OCI-LY7 (cell line): ENCODE measurements at regions not wholly inside any gene's neighbourhood (a gene's known extent, or its start where the extent isn't known, plus 50 kb on each side); places are given as distances from the start of the nearest gene placed in this dataset.

Experiments
- BruUV-seq: library from RNA; stranded (reverse); fragments of 400-500 nt; replicated peaks from 2 replicates; lab custom pipeline; 2021; lab: Mats Ljungman, UMichigan
- CTCF ChIA-PET: fragments of 300-600 bp; sonication (Branson Sonifier 250); formaldehyde crosslinking; loops from one replicate; lab custom pipeline; 2022; ENCODE audit warnings: antibody characterized with exemption; ENCODE audit not compliant: unreplicated experiment; lab: Charles Lee
- POLR2A ChIA-PET: fragments of 300-600 bp; sonication (Branson Sonifier 250); formaldehyde crosslinking; loops from one replicate; lab custom pipeline; 2022; ENCODE audit warnings: antibody characterized with exemption; lab: Charles Lee
- DNase-seq: peaks from one replicate; pipeline ENCODE4 v3.0.0-alpha.2; 2015; ENCODE audit warnings: low spot score
- H2AFZ ChIP-seq: fragments of 200-600 bp; sonication (generic), shearing (Covaris generic); 2 replicates; pipeline ENCODE4 v1.6.1; 2014; ENCODE audit warnings: mild to moderate bottlenecking, antibody characterized with exemption, low read length, moderate library complexity
- H3K27ac ChIP-seq: fragments of 200-600 bp; sonication (generic); 2 replicates; pipeline ENCODE4 v1.5.1; 2014; ENCODE audit warnings: mixed run types, low read depth, mild to moderate bottlenecking, moderate library complexity, low read length, inconsistent platforms; ENCODE audit not compliant: poor library complexity, severe bottlenecking
- H3K36me3 ChIP-seq: fragments of 200-600 bp; sonication (generic); 2 replicates; pipeline ENCODE4 v1.6.1; 2014; ENCODE audit warnings: mild to moderate bottlenecking, antibody characterized with exemption, low read length, moderate library complexity, mixed read lengths; ENCODE audit not compliant: insufficient read depth
- H3K4me1 ChIP-seq: fragments of 200-600 bp; sonication (generic); 2 replicates; pipeline ENCODE4 v1.5.1; 2014; ENCODE audit warnings: mild to moderate bottlenecking, low read length; ENCODE audit not compliant: insufficient read depth, poor library complexity, severe bottlenecking
- H3K4me2 ChIP-seq: fragments of 200-600 bp; sonication (generic); 2 replicates; pipeline ENCODE4 v1.6.1; 2014; ENCODE audit warnings: mild to moderate bottlenecking, low read length
- H3K4me3 ChIP-seq: fragments of 200-600 bp; sonication (generic); 2 replicates; pipeline ENCODE4 v1.5.1; 2014; ENCODE audit warnings: mild to moderate bottlenecking, low read depth, low read length; ENCODE audit not compliant: poor library complexity, severe bottlenecking
- H3K79me2 ChIP-seq: fragments of 200-600 bp; sonication (generic); 2 replicates; pipeline ENCODE4 v1.6.1; 2016; ENCODE audit warnings: low read depth, mild to moderate bottlenecking, low read length, moderate library complexity, mixed read lengths; ENCODE audit not compliant: insufficient read depth
- H3K9me2 ChIP-seq: fragments of 200-600 bp; sonication (generic); 2 replicates; pipeline ENCODE4 v1.6.1; 2016; ENCODE audit warnings: mild to moderate bottlenecking, low read length, mixed read lengths; ENCODE audit not compliant: insufficient read depth
- H3K9me3 ChIP-seq: fragments of 200-600 bp; sonication (generic); 2 replicates; pipeline ENCODE4 v1.6.1; 2014; ENCODE audit warnings: mild to moderate bottlenecking, mixed run types, low read length, mixed read lengths
- H4K20me1 ChIP-seq: fragments of 200-600 bp; sonication (generic); 2 replicates; pipeline ENCODE4 v1.6.1; 2014; ENCODE audit warnings: mild to moderate bottlenecking, antibody characterized with exemption, low read length, moderate library complexity, mixed read lengths; ENCODE audit not compliant: insufficient read depth
- EZH2phosphoT487 ChIP-seq: fragments of 200-600 bp; sonication (generic); IDR thresholded peaks from 2 replicates; pipeline ENCODE4 v1.6.1; 2018; ENCODE audit warnings: low read depth, borderline replicate concordance, mild to moderate bottlenecking, mixed run types, antibody characterized with exemption, low read length, moderate library complexity, mixed read lengths
- intact Hi-C: fragments of 100-400 bp; cut with micrococcal nuclease; formaldehyde crosslinking; loops from one replicate; pipeline ENCODE4 v1.10.0; 2022; ENCODE audit not compliant: unreplicated experiment
- TF ChIP-seq, protein P1 (sequence below): fragments of 200-600 bp; sonication (generic); conservative IDR thresholded peaks from 2 replicates; pipeline ENCODE4 v1.5.1; 2014; ENCODE audit warnings: mild to moderate bottlenecking, antibody characterized with exemption, low read length, moderate library complexity, mixed read lengths

DNA sequence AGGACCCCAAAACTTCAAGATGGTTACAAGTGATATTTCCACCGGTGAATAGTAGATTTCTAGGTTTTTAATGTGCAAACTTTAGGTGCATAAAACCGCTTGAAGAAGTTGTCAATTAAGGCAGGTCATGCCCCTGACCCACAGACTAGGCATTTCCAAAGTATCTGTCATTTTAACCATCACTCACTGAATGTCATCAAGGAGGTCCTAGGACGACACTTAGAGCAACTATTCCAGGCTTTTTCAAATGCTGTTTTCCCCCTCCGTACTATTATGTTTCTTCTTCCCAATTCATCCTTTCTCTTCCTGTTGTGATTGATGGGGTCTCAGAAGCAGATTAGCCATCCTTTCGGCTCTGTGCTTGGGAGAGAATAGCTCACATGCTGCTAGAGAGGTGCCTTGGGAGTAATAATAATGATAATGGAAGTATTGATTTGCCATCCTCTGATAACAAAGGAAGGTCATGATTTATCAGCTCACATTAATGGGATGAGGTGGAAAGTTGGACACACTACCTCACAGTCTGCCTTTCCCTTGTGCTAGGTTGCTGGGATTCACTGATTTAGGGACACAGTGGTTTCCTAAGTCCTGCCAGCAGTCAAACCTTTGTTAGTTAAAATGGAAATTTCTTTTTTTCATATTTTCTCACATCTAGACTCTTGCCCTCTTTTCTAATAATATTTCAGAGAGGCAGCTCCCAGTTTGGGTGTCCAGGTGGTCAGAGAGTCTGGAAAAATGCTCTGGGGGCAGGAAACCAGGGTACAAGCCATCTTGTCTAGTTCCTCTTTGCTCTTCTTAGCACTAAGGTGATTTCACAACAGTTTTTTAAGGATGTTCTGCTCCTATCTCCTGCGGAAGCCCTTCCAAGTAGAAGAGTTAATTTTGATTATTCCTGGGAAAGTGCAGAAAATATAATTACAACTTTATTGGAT is 67.0 kb downstream of the PTTG1 start:
- ChIA-PET CTCF (no interaction called here), POLR2A (interaction anchor here (0.5 to 1.4 kb wide), 5 partner anchors 12 to 479 kb away, joined by 3 to 4 read pairs (median 3); no protein-coding TSS in a partner anchor)
- Histone ChIP-seq H3K27ac (no peak overlapping the region), H4K20me1 (no peaks in the 10 kb centered on the region), H3K79me2 (no peaks in the 10 kb centered on the region), H3K4me1 (no peaks in the 10 kb centered on the region), H3K9me2 (no peaks in the 10 kb centered on the region), H3K4me3 (no peak overlapping the region), H3K4me2 (no peak overlapping the region), H3K36me3 (no peaks in the 10 kb centered on the region), H3K9me3 (no peaks in the 10 kb centered on the region), H2AFZ (no peak overlapping the region)
- BruUV-seq: no TSS peak
- intact Hi-C loops: no loop called here
- DNase-seq: no peak
- TF ChIP-seq, protein P1, sequence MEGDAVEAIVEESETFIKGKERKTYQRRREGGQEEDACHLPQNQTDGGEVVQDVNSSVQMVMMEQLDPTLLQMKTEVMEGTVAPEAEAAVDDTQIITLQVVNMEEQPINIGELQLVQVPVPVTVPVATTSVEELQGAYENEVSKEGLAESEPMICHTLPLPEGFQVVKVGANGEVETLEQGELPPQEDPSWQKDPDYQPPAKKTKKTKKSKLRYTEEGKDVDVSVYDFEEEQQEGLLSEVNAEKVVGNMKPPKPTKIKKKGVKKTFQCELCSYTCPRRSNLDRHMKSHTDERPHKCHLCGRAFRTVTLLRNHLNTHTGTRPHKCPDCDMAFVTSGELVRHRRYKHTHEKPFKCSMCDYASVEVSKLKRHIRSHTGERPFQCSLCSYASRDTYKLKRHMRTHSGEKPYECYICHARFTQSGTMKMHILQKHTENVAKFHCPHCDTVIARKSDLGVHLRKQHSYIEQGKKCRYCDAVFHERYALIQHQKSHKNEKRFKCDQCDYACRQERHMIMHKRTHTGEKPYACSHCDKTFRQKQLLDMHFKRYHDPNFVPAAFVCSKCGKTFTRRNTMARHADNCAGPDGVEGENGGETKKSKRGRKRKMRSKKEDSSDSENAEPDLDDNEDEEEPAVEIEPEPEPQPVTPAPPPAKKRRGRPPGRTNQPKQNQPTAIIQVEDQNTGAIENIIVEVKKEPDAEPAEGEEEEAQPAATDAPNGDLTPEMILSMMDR: no peak
- TF ChIP-seq EZH2phosphoT487: no peak

DNA sequence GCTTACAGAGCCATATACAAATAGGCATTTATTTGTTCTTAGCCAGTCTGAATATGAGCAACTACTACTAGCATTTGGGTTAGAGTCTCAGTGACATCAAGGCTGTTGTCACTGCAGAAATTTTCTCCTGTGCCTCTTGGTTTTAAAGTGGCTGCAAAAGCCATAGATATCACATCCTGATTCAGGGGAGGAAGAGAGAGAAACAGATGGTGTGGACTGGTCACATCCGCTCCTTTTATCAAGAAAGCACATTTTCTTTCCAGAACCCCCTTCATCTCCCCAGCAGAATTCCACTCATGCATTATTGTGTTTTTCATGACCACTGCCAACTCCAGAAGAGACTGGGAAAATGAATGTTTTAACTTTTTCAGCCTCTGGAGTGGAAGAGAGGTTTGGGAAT is 69.8 kb downstream of the PTTG1 start:
- Histone ChIP-seq H3K4me2 (no peak overlapping the region), H3K4me1 (no peaks in the 10 kb centered on the region), H3K27ac (no peak overlapping the region), H3K36me3 (no peaks in the 10 kb centered on the region), H3K4me3 (no peak overlapping the region), H3K9me2 (no peaks in the 10 kb centered on the region), H4K20me1 (no peaks in the 10 kb centered on the region), H3K9me3 (no peaks in the 10 kb centered on the region), H2AFZ (no peak overlapping the region), H3K79me2 (no peaks in the 10 kb centered on the region)
- no TSS peak for BruUV-seq
- no peak for DNase-seq
- intact Hi-C loops: no loop called here
- CTCF ChIA-PET: no interaction called here
- POLR2A ChIA-PET: interaction anchor here (1.1 kb wide), 1 partner anchor 73 kb away, joined by 4 read pairs; the partner anchor contains the start of gene SLU7
- no peak for TF ChIP-seq EZH2phosphoT487
- TF ChIP-seq, protein P1: no peak

DNA sequence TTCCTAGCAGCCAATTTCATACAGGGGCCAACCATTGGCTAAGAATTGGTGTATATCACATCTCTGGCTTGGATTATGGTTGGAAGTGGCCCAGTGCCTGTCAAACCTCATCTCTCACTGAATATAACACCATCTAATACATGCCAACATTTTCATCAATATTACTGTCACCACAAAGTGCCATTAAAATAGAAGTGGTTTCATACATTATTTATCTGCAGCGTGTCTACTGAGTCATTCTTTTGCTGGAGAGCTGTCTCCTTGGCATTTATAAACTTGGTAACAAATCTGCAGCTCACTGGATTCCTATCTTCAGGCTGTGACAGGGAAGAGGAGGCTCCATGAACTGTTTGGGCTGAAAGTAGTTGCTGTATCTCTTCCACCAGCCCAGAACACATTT is 70.9 kb downstream of the PTTG1 start:
- H3K79me2 ChIP-seq: no peaks in the 10 kb centered on the region
- no TSS peak for BruUV-seq
- POLR2A ChIA-PET: interaction anchor here (0.6 kb wide), 1 partner anchor 418 kb away, joined by 3 read pairs; no protein-coding TSS in a partner anchor

More for the DNA sequence above, 70.9 kb downstream of the PTTG1 start:
- Histone ChIP-seq H2AFZ (no peak overlapping the region), H3K27ac (no peak overlapping the region), H3K4me1 (no peaks in the 10 kb centered on the region), H3K4me3 (no peak overlapping the region), H3K4me2 (no peak overlapping the region), H3K9me2 (no peaks in the 10 kb centered on the region), H3K9me3 (no peaks in the 10 kb centered on the region), H4K20me1 (no peaks in the 10 kb centered on the region), H3K36me3 (no peaks in the 10 kb centered on the region)
- no peak for DNase-seq
- CTCF ChIA-PET: interaction anchor here (0.9 kb wide), 1 partner anchor 15 kb away, joined by 3 read pairs; no protein-coding TSS in a partner anchor
- TF ChIP-seq, protein P1: no peak
- no peak for TF ChIP-seq EZH2phosphoT487
- intact Hi-C loops: no loop called here
